GDM1 (cell line): ENCODE measurements at regions not wholly inside any gene's neighbourhood (a gene's known extent, or its start where the extent isn't known, plus 50 kb on each side); places are given as distances from the start of the nearest gene placed in this dataset.
"Not testable (repeated sequence)": the region's sequence is repeated elsewhere in the genome, so short reads cannot be mapped to it uniquely, and the experiment has no call there.

ENCODE experiments used
- DNase-seq: peaks from one replicate; lab custom pipeline; 2025; lab: John Stamatoyannopoulos, UW

DNA sequence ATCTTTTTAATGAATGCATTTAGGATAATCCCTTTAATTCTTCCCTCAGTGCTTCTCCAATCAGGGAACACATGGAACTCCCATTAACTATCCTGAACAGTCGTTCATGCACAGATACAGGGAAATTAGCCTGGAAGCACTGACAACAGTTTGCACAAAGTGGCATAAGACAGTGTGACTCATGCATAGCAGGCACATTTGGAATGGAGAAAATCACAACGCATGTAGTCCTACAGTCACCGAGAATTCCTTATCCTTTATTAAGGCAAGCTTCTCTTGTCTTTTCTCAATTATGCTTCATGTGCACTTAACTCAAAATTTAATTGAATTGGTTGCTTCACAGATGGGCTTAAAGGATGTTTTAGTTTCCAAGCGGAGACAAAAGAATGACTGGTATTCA is 155.0 kb upstream of the CRBN start:
- DNase-seq, result no peak

DNA sequence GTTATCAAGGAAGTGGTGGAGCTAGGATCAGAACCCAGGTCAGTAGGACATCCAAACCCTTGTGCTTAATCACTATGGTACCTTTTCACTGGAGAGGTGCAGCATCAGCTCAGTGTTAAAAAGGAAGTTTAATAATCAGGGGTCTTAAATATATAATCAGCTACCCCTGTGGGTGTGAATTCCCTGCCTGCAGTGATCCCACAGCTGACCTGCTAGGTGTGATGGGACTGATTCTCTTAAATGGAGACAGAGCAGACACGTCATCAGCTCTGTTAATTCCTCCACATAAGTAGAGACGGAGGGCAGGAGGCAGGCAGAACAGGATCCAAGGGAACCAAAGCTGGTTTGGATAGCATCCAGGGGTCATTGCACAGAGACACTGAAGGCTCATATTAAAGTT is 154.1 kb upstream of the CRBN start:
- DNase-seq, result no peak

DNA sequence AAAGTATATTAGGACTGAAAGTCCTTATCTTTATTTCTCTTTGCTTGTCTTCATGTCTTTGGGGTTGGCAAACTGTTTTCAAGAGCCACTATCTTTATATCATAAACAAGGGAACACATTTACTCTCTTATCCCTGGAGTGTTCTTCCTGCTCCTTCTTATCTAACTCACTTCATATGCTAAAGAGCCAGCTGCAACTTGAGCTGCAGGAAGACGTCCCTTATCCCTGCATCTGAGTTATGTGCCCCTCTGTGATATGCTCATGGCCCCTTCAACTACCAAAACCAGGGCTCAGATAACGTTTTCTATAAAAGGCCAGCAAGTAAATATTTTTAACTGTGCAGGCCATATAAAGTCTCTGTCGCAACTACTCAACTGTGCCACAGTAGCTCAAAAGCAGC is 137.0 kb upstream of the CRBN start:
- no peak for DNase-seq

DNA sequence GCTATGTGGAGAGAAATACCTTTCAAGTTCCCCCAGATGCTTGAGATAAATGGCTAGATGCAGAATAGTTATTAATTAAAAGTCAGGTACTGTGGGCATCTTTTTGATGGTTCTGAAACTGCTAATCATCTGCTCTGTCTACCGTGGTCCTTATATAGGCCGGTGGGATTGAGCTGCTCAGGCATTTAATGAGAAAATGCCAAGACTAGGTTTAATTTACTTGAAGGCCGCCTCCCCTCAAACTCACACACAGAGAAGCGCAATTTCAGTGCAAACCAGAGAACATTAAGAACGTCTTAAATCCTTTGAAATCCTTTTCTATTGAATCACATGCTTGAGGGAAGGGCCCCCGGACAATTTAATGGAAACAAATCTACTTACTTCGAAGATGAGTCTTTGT is 136.4 kb upstream of the CRBN start:
- DNase-seq, result no peak

DNA sequence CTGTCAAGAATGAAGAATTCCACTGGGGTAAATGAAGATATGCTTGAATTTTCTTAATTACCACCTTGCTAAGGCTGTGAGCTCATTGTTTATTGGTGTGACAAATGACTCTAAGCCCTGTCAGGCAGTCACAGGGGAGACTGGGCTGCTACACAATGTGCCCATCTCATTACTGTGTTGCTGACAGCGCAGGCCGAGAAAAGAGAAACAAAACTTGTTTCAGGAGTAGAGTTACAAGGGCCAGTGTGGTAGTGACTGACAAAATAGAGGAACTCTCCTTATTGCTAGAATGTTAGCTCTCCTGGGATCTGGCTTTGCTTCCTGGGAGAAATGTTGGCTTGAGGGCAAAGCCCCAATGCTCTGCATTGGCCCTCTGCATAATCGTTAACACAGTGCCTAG is 130.4 kb upstream of the CRBN start:
- no peak for DNase-seq

DNA sequence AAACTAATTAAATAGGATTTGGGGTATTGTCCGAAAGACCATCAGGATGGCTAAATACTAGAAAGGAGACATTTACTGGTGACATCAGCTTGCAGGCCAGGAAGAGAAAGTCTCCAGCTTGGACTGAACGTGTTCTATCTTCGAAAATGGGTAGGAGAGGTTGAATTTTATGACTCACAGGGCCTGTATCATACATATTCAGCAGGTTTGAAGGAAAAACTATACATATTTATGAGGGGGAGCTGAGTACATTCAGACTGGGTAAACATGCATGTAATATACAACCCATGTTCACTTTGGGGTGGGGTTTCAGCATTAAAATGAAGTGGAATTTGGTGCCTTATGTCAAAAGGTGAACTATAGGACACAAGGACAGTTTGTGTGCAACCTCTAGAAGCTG is 129.3 kb upstream of the CRBN start:
- DNase-seq, result no peak

DNA sequence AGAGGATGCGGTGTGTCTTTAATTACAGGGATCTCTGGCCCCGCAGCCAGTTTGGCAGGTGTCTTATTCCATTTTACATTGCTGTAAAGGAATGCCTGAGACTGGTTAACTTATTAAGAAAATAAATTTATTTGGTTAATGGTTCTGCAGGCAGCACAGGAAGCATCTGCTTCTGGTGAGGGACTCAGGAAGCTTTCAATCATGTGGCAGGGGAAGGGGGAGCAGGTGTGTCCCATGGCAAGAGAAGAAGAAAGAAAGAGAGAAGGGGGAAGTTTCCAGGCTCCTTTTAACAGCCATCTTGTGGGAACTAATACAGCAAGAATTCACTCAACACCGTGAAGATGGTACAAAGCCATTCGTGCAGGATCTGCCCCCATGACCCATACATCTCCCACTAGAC is 128.0 kb upstream of the CRBN start:
- DNase-seq, result peak; percentile 53

DNA sequence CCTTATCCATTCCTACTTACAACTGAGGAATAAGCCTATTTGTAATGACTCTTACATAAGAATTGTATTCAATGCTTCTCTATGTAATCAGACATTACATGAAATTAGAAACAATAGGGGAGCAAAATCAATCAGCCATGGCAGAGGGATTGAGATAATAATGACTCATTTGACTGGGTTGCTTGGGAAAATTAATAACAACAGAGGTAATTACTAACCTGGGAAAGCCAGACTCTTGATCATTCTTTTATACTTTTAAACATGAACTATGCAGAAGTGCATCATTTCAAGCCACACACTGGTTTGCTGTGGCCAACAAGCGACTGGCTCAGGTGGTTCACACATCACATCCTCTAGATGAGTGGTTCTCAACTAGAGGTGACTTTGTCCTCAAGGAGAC is 126.3 kb upstream of the CRBN start:
- DNase-seq, result no peak

DNA sequence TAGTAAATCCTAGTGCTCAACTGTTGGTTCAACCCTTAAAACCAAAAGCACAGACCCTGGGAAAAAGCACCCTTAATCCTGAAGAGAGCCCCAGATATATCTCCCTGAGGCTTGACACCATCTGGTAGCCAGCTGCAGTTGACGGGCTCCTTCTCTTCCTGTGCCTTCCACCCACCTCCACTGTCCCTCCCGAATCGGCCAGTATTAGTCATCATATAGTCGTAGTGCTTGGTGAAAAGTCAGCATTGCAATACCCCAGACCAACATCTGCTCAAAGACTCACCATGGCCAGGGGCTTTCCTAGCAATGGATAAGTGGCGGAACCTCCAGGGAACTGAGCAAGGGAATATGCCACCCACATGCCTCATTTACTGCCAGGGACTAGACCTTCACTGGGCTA is 125.6 kb upstream of the CRBN start:
- DNase-seq, result no peak

DNA sequence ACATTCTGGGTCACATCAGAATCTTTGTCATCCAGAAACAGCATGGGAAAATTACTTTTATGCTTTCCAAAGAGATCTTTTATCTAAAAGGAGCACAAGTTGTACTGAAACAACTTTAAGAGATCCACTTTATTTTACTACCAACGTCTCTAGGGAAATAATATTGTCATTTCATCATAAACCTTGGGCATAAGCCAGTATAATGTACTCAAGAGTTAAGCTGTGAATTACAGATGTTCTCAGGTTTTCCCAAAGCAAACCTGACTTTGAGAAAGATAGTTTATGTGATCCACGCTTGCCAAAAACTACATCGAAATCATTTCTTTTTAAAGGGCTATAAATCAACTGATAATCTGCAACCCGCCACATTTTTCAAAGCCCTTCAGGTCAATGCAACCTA is 124.1 kb upstream of the CRBN start:
- DNase-seq, result no peak

DNA sequence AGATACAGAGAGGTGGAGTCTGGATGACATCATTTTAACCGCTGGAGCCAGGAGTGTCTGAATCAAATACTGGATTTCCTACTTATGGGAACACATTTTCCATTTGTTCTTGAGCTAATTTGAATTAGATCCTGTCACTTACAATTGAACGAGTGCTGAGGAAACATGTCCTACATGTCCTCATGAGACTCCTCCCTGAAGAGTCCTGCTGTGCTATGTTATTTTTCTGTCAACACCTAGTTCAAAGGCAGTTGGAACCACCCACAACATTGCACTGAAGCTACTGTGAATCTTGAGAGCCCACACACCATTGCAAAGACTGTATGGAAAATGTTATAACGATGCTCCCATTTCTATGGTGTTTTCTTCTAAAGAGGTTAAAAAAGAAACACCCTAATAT is 123.5 kb upstream of the CRBN start:
- DNase-seq, result no peak

DNA sequence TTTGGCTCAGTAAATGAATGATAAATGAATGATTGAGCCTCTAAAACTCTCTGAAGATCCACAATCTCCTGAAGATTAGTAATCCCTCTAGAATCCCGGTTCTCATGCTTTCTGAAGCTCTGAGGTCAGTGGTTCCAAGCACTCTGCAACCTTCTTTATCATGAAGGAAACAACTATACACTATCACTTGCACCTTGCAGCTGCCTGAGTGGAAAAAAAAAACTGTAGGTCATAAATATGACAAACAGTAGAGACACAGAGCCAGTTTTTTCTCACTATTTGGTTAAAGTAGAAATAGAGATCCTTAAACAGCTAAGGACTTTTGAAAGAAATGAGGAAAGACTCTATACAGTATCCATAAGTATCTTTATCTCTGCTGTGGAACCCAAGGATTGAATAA is 122.0 kb upstream of the CRBN start:
- DNase-seq, result no peak

DNA sequence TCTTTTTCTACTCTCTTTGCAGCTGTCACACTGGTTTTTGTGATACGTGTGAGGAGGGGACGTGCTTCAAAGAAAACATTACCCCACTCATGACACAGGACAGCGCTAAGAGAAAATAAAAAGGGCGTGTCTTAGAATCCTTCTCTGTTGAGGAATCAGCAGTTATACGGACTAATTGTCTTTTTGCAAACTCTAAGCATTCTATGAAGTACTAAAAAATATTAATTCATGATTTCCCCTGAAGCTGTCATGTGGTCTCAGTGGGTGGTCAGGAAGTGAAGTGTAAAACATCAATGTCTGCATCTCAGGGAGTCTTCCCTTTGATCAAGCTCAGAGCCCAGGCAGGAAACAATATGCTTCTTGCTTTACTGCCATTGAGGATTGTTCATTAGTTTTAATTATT is 117.5 kb upstream of the CRBN start:
- DNase-seq, result no peak

DNA sequence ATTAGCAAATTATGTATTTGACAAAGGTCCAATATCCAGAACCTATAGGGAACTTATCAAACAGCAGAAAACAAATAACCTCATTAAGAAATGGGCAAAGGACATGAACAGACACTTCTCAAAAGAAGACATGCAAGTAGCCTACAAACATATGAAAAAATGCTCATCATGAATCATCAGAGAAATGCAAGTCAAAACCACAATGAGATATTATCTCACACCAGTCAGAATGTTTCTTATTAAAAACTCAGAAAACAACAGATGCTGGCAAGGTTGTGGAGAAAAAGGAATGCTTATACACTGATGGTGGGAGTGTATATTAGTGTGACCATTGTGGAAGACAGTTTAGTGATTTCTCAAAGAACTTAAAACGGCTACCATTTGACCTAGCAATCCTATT is 116.1 kb upstream of the CRBN start:
- DNase-seq, result no peak

DNA sequence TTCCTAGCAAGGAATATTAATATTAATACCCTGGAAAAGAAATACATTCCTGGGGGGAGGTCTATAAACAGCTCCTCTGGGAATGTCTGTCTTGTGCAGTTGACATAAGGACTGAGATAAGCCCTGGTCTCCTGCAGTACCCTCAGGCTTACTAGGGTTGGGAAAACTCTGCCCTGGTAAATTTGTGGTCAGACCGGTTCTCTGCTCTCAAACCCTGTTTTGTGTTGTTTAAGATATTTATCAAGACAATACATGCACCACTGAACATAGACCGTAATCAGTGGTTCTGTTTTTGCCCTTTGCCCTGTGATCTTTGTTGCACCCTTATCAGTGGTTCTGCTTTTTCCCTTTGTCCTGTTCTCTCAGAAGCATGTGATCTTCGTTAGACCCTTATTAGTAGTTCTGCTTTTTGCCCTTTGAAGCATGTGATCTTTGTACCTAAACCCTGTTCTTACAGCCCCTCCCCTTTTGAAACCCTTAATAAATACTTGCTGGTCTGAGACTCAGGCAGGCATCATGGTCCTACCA is 112.3 kb upstream of the CRBN start:
- not testable (repeated sequence) for DNase-seq

DNA sequence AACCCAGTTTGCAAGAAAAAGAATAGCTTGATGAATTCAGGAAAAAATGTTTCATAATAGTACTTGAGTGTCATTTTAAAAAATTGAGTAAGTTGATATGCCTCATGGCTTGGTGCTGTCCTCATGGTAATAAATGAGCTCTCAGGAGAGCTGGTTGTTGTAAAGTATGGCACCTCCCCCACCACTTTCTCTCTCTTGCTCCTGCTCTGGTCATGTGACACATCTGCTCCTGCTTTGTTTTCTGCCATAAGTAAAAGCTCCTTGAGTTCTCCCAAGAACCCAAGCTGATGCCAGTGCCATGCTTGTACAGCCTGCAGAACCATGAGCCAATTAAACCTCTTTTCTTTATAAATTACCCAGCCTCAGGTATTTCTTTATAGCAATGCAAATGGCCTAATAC is 108.8 kb upstream of the CRBN start:
- DNase-seq, result no peak

DNA sequence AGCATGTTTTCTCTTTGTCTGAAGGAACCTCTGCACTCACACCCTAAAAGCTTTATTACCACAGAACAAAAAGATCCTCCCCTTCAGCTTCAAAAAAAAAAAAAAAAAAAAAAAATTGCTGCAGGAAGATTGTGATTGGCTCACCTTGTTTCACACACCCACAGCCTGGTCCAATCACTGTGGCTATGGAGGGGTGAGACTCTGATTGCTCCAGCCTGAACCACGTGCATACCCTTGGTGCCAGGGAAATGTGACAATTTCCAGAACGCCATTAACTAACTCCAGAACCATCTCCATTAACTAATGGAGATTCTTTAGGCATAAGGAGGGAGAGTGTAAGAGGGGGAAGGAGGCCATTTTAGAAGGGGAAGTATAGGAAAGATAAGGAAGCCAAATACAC is 106.5 kb upstream of the CRBN start:
- DNase-seq, result no peak

DNA sequence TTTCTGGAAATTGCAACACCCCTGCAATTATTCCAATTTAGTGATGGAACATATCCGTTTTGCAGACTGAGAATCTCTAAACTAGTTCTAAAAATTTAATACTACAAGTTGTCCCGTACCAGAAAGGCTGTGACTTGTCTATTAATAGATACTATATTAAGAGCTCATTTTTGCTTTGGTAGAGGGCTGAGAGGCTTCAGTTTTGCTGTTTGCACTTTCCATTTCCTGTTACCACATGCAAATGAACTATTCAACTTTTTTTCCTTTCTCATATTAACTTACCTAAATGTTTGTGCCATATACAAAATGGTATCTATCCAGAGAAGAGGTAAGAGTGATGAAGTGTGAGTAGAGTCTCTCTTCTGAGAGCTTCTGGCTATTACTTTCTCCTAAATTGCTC is 101.5 kb upstream of the CRBN start:
- no peak for DNase-seq

DNA sequence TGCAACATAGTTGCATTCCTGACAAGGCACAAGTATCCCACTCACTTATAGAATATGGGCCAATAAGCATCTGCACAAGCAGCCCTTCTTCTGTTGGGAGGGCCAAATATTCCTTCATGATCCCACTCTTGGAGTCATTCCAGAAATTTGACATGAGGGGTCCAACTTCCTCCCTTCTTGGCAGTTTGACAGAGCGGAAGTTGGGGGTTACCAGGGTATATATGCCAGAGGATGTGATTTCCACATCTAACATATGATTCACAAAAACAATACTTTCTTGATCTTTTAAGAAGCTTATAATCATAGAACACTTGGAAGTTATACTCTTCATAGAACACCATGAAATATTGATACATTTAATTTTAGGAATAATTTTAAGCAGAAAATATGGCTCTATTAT is 100.9 kb upstream of the CRBN start:
- DNase-seq, result no peak

DNA sequence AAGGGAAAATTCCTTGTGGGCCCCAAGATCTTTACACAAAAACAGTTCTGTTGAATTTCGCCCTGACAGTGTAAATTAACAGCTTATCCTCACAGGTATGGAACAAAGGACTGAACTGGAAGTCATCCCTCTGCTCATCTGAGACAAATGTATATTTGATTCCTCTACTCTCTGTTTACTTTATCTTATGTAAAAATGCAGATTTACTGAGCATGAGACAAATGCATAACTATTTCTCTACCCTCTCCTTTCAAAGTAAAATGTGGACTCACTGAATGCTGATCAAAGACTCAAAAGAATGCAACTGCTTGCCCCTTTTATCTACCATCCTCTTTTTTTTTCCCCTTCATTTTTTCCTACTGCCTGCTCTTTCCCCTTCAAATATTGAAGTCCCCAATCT is 98.6 kb upstream of the CRBN start:
- no peak for DNase-seq

DNA sequence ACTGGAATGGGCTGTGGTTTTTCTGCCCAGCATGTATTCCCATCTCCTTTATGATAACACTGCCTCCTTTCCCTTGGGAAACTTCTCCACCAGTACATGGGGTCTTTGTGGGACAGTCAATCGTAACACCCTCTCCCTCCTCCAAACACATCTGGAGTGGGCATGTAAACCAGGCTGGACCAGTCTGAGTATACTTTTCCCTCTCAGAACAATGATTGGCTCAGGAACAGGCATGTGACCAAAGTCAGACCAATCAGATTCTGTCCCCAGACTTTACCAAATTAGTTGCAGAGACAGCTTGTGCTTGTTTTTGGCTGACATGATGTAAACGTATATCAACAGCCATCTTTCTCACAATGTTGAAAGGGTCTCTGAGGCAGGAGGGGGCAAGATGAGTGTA is 97.1 kb upstream of the CRBN start:
- no peak for DNase-seq

DNA sequence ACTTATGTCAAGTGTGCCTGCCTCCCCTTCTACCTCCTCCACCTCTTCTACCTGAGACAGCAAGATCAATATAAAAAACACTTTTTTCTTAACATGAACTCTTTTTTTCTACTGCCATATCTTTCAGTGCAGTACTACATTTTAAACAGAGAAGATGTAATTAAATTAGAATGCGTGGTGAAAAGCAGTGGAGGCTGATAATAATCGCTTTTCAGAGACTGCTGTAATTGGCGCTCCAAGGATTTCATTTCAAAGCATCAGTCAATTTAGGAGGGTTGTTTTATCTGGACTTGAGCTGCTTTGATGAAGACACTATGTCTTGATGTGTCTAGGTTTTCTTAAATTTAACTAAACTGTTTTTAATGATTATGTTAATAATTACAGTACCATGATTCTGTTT is 85.3 kb upstream of the CRBN start:
- no peak for DNase-seq

DNA sequence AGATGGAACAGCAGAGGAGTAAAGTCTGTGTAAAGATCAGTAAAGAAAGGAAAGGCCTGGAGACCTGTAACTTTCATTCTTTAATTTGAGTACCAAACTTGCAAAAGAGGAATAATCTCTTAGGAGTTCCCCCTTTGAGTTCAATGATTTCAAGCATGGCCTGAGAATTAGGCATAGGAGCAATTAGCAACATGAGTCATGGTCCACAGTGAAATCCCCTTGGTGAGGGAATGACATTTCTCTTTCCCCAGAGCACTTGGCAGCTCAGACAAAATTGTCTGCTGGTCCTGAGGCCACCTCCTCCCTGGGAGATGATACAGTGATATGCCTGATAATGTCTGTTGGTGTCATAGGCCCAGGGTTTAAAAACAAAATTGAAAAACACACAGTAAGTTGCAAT is 81.4 kb upstream of the CRBN start:
- no peak for DNase-seq

DNA sequence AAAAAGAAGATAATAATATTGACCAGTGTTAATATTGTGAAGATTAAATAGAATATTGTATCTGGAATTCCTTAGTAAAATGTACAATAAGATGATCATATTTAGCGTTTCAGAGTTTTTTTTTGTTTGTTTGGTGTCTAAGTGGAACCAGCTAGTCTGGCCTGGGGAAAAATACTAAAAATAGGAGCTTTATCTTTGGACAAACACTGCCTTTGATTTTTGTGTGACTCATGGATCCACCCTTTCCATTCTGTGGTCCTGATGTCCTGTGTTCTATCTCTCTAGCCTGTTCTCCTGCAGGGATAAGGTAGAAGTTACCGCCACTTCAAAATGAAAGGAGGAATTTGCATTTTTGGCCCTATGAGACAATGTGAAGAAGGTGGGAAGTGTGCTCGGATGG is 79.7 kb upstream of the CRBN start:
- no peak for DNase-seq

DNA sequence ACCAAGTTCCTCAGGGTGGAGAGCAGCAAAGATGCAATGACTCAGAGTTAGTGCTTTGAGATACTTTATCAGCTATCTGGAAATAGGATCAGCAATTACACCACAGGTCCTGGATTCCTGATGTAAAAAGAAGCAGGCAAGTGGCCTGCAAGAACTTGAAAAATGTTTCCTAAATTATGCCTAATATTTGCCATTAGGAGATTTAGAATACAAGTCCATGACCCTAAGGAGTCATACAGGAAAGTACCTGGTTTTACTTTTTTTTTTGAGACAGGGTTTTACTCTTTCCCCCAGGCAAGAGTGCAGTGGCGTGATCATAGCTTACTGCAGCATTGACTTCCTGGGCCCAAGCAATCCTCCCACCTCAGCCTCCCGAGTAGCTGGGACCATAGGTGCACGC is 78.8 kb upstream of the CRBN start:
- no peak for DNase-seq
